Pancreas (tissue), 10 donors: ENCODE measurements at regions not wholly inside any gene's neighbourhood (a gene's known extent, or its start where the extent isn't known, plus 50 kb on each side); places are given as distances from the start of the nearest gene placed in this dataset.

Experiments
- ATAC-seq, 4 donors: fragments of 200-7000 bp; cut with Tn5 transposase; one replicate each; pipeline versions ENCODE4 v1.8.0 to v1.9.1; 2020; ENCODE audit warnings: mild to moderate bottlenecking in 4 of 4, moderate library complexity in 4 of 4
- DNase-seq, 6 donors: peaks; one replicate each; pipeline ENCODE4 v3.0.0-alpha.2; 2020
- FAIRE-seq: peaks from 2 replicates; lab custom pipeline; 2012; peaks lifted over from hg19 to GRCh38; lab: Jason Lieb, UNC
- H3K27ac ChIP-seq, 4 donors: fragments of 200-600 bp; sonication (generic); 1 replicate in 3 of 4; 2 replicates in 1 of 4; pipeline versions ENCODE4 v1.5.0 to v1.8.0; 2020
- H3K27me3 ChIP-seq, 4 donors: fragments of 200-600 bp; one replicate each; pipeline ENCODE4 v1.8.0; 2021
- H3K36me3 ChIP-seq, 3 donors: fragments of 200-600 bp; sonication (generic) in 1 of 3; one replicate each; pipeline versions ENCODE4 v1.5.0 to v1.8.0; 2020 to 2021
- H3K4me1 ChIP-seq, 3 donors: fragments of 200-600 bp; one replicate each; pipeline ENCODE4 v1.8.0; 2021
- H3K4me3 ChIP-seq, 4 donors: fragments of 200-600 bp; sonication (generic) in 2 of 4; one replicate each; pipeline versions ENCODE4 v1.5.0 to v1.8.0; 2020 to 2021
- H3K9me3 ChIP-seq, 4 donors: fragments of 200-600 bp; one replicate each; pipeline ENCODE4 v1.8.0; 2021
- WGBS, 2 donors: extraction: QIAGEN DNeasy Blood & Tissue Kit; methylation state at CpG; one replicate each; pipeline ENCODE4 v1.1.7; 2013; 5-methylcytosine and 5-hydroxymethylcytosine counted together
- intact Hi-C, 3 donors: fragments of 100-400 bp; cut with DNase I; formaldehyde crosslinking; loops; one replicate each; pipeline versions ENCODE4 v1.11.1 to v1.14.2; 2022
- TF ChIP-seq, protein P1 (sequence below), 4 donors: fragments of 200-600 bp; sonication (generic) in 3 of 4; IDR thresholded peaks; one replicate each; pipeline versions ENCODE4 v1.5.0 to v1.8.0; 2021; ENCODE audit warnings: antibody characterized with exemption in 4 of 4
- donor health status: healthy with polysubstance abuse.
- donor health status: DM: no; HTN: no; CAD: no; lungs with moderate emphysema.
- donor health status: DM: no; HTN: no; CAD: no.
- donor health status: control.
- donor health status: control.
- donor health status: Bipolar disorder and iron deficiency.
- donor health status: DM: yes; HTN: yes; CAD: no.
- donor health status: DM: no; HTN: no; CAD: no.
- donor health status: DM: no; HTN: no; CAD: no.
- donor health status: DM: yes; HTN: yes; CAD: no.

DNA sequence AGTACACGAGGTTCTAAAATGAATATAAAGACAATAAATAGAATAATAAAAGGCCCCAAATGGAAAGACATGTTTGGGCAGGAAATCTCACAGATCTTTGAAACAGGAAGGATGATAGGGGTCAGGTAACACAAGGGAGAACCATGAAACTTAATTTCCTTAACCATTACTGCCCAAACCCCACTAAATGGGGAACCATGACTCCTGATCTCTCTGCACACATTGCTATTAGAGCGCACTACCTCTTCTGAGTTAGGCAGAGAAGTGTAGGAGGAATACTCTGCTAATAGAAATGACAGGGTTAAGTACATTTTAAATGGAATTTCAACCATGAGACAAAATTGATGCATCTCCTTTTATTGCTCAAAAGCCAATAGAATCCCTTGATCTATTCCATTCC, 213.7 kb upstream of the SETBP1 start:
- Histone ChIP-seq H3K4me1 (no peaks in the 10 kb centered on the region), H3K4me3 (no peak overlapping the region), H3K9me3 (no peaks in the 10 kb centered on the region), H3K27ac (no peak overlapping the region), H3K27me3 (no peaks in the 10 kb centered on the region), H3K36me3 (no peaks in the 10 kb centered on the region)
- TF ChIP-seq, protein P1, sequence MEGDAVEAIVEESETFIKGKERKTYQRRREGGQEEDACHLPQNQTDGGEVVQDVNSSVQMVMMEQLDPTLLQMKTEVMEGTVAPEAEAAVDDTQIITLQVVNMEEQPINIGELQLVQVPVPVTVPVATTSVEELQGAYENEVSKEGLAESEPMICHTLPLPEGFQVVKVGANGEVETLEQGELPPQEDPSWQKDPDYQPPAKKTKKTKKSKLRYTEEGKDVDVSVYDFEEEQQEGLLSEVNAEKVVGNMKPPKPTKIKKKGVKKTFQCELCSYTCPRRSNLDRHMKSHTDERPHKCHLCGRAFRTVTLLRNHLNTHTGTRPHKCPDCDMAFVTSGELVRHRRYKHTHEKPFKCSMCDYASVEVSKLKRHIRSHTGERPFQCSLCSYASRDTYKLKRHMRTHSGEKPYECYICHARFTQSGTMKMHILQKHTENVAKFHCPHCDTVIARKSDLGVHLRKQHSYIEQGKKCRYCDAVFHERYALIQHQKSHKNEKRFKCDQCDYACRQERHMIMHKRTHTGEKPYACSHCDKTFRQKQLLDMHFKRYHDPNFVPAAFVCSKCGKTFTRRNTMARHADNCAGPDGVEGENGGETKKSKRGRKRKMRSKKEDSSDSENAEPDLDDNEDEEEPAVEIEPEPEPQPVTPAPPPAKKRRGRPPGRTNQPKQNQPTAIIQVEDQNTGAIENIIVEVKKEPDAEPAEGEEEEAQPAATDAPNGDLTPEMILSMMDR (IDR thresholded peaks at IDR 0.05): no peak
- 73 to 74% methylated on average over 2 of the region's 2 CpGs for WGBS, 2 donors
- DNase-seq: no peak
- intact Hi-C loops: no loop called here
- FAIRE-seq: no peak
- no peak for ATAC-seq

DNA sequence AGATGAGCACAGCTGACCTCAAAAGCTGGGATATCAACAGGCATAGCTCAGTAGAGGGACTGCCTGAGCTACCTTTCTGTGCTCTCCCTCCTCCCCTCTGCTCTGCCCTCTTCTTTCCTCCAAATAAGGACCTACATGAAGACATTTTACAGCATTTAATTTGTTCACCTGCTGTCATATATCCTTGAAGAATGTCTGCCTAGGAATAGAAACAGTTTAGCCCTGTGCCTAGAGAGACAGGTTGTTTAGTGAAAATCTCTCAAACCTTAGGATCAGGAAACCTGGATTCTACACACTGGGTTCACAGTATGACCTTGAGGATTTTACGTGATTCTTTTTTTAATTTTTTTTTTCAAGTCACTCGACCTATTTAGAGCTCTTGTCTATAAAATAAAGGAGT, 213.0 kb upstream of the SETBP1 start:
- FAIRE-seq: no peak
- H3K4me1 ChIP-seq: no peaks in the 10 kb centered on the region
- 40 to 57% methylated on average over 2 of the region's 2 CpGs for WGBS, 2 donors
- H3K27ac ChIP-seq: no peak overlapping the region
- no peak for ATAC-seq
- intact Hi-C loops: no loop called here
- TF ChIP-seq, protein P1 (IDR thresholded peaks at IDR 0.05): no peak
- DNase-seq: no peak
- H3K9me3 ChIP-seq: no peaks in the 10 kb centered on the region
- no peaks in the 10 kb centered on the region for H3K27me3 ChIP-seq
- no peak overlapping the region for H3K4me3 ChIP-seq
- H3K36me3 ChIP-seq: no peaks in the 10 kb centered on the region

DNA sequence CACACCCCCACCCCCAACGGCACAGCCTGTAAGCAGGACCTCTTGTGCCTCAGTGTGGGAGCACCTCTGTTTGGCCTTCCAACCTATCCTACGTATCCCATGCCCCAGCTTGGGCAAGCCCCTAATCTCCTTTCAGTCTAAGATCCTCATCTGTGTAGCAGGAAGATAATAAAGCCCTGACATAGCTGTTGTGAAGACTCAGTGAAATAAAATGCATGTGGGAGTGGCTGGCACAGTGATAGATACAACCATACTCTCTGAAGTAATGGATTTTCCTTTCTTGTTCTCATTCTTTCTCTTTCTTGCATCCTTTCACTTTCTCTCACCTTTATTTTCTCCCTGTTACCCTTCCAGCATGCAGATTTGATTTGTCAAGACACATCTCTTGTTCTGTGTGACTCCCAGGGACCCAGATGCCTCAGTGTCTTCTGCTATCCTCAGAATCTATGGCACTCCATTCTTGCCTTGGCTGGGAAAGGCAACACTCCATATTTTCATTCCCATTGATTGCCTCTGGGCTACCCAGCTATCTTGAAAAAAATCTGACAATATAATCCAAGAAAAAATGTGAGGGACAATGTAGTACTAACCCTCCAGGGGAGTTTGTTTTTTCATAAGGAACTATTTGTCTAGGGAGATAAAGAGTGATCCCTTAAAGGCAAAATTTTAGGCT, 207.2 kb upstream of the SETBP1 start:
- Histone ChIP-seq H3K36me3 (no peaks in the 10 kb centered on the region), H3K27me3 (no peaks in the 10 kb centered on the region), H3K9me3 (no peaks in the 10 kb centered on the region), H3K4me3 (no peak overlapping the region), H3K4me1 (no peaks in the 10 kb centered on the region), H3K27ac (no peak overlapping the region)
- FAIRE-seq: no peak
- TF ChIP-seq, protein P1 (IDR thresholded peaks at IDR 0.05): no peak
- WGBS, 2 donors: 54 to 74% methylated on average over 2 of the region's 2 CpGs
- DNase-seq: no peak
- ATAC-seq: no peak
- intact Hi-C loops: no loop called here

DNA sequence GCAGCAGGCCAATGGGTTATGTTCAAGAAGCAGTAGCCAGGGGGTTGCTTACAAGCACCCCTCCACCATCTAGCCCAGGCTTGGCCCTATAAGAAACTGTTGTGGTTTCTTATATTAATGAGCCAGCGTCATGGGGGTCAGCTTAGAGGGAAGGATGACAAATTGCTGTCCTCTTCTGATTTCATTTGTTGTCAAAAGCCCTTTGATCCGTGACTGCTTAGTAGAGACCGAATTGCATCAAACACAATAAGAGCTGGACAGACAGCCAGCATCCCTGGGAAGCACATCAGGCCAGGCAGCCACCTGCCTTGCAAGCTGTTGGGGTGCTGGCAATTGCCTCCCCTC, 206.6 kb upstream of the SETBP1 start:
- intact Hi-C loops: no loop called here
- Histone ChIP-seq H3K27me3 (no peaks in the 10 kb centered on the region), H3K9me3 (no peaks in the 10 kb centered on the region), H3K4me3 (no peak overlapping the region), H3K36me3 (no peaks in the 10 kb centered on the region), H3K27ac (no peak overlapping the region), H3K4me1 (no peaks in the 10 kb centered on the region)
- ATAC-seq (no peak), FAIRE-seq (no peak), DNase-seq (no peak)
- 77 to 78% methylated on average over 3 of the region's 3 CpGs for WGBS, 2 donors
- TF ChIP-seq, protein P1 (IDR thresholded peaks at IDR 0.05): no peak

DNA sequence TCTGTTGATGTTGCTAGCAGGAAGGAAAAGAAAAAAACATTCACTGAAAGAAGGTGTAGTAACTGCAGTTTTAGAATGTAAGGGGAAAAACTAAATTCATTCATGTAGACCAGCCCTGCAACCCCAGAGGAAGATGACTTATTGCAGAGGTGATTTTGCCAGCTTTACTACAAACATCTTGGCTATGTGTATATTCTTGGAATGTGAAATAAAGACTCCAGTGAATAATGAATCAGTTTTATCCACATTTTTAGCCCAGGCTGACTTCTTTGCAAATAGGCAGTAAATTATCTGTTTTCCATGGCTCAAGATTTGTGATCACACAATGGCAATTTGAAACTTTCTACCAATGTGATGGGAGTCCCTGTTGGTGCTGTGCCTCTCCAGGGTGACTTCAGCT, 206.1 kb upstream of the SETBP1 start:
- Histone ChIP-seq H3K9me3 (no peaks in the 10 kb centered on the region), H3K27ac (no peak overlapping the region), H3K27me3 (no peaks in the 10 kb centered on the region), H3K4me1 (no peaks in the 10 kb centered on the region), H3K4me3 (no peak overlapping the region), H3K36me3 (no peaks in the 10 kb centered on the region)
- DNase-seq (no peak), FAIRE-seq (no peak), ATAC-seq (no peak)
- intact Hi-C loops: no loop called here
- TF ChIP-seq, protein P1 (IDR thresholded peaks at IDR 0.05): no peak
